B cell (primary cell): ENCODE measurements at regions not wholly inside any gene's neighbourhood (a gene's known extent, or its start where the extent isn't known, plus 50 kb on each side); places are given as distances from the start of the nearest gene placed in this dataset.

Experiments
- ATAC-seq: fragments of 200-7000 bp; cut with Tn5 transposase; one replicate; pipeline ENCODE4 v1.10.0; 2021; ENCODE audit warnings: low read depth, mild to moderate bottlenecking, moderate number of reproducible peaks, moderate library complexity
- CTCF ChIA-PET: fragments of 350-600 bp; sonication (Branson Sonifier 250); formaldehyde crosslinking; loops from one replicate; lab custom pipeline; 2021; ENCODE audit warnings: antibody characterized with exemption, inconsistent platforms; lab: Charles Lee
- POLR2A ChIA-PET: fragments of 350-600 bp; sonication (Branson Sonifier 250); formaldehyde crosslinking; loops from one replicate; lab custom pipeline; 2021; ENCODE audit warnings: antibody characterized with exemption; lab: Charles Lee
- DNase-seq: peaks from one replicate; pipeline ENCODE4 v3.0.0; 2013
- H2AFZ ChIP-seq: 2 replicates; pipeline ENCODE4 v1.6.1; 2012; ENCODE audit warnings: mild to moderate bottlenecking, low read depth, low read length; ENCODE audit not compliant: insufficient read depth, poor library complexity, severe bottlenecking
- H3K27ac ChIP-seq, 2 donors: 1 replicate in 1 of 2; 2 replicates in 1 of 2; pipeline ENCODE4 v1.5.1; 2012 to 2013; ENCODE audit warnings: low read length in 2 of 2, mild to moderate bottlenecking in 2 of 2, moderate library complexity in 1 of 2
- H3K27me3 ChIP-seq, 4 experiments: fragments of 200-600 bp in 1 of 4; sonication (generic) in 1 of 4; replicated peaks in 1 of 4; 1 replicate in 2 of 4; 2 replicates in 2 of 4; pipeline versions ENCODE4 v1.6.1 to v1.7.0; 2013 to 2016; ENCODE audit warnings: low read length in 3 of 4, mild to moderate bottlenecking in 2 of 4, mixed read lengths in 1 of 4, moderate library complexity in 1 of 4; ENCODE audit not compliant: insufficient read depth in 4 of 4, control insufficient read depth in 3 of 4; ENCODE audit errors: control extremely low read depth in 1 of 4
- H3K36me3 ChIP-seq, 2 experiments: replicated peaks in 1 of 2; 1 replicate in 1 of 2; 2 replicates in 1 of 2; pipeline versions ENCODE4 v1.6.1 to v1.7.1; 2013; ENCODE audit warnings: low read length in 1 of 2; ENCODE audit not compliant: insufficient read depth in 2 of 2, control insufficient read depth in 1 of 2; ENCODE audit errors: control extremely low read depth in 1 of 2, extremely low read depth in 1 of 2
- H3K4me1 ChIP-seq, 2 donors: fragments of 200-600 bp in 1 of 2; sonication (generic) in 1 of 2; 1 replicate in 1 of 2; 2 replicates in 1 of 2; pipeline versions ENCODE4 v1.5.1 to v1.6.1; 2013 to 2017; ENCODE audit warnings: low read length in 2 of 2; ENCODE audit not compliant: control insufficient read depth in 2 of 2, insufficient read depth in 2 of 2
- H3K4me2 ChIP-seq: replicated peaks from 2 replicates; pipeline ENCODE3; 2012; ENCODE audit warnings: mild to moderate bottlenecking, low read depth, low read length; ENCODE audit not compliant: poor library complexity, severe bottlenecking
- H3K4me3 ChIP-seq, 5 experiments: fragments of 200-600 bp in 1 of 5; sonication (generic) in 1 of 5; 1 replicate in 3 of 5; 2 replicates in 2 of 5; pipeline versions ENCODE4 v1.5.1 to v1.7.0; 2011 to 2016; ENCODE audit warnings: low read length in 4 of 5, mild to moderate bottlenecking in 4 of 5, low read depth in 2 of 5, control low read depth in 1 of 5, moderate library complexity in 1 of 5; ENCODE audit not compliant: insufficient read depth in 1 of 5; ENCODE audit errors: control extremely low read depth in 1 of 5, extremely low read depth in 1 of 5
- H3K79me2 ChIP-seq: fragments of 200-600 bp; sonication (generic); one replicate; pipeline ENCODE4 v1.6.0; 2016; ENCODE audit warnings: low read length; ENCODE audit not compliant: control insufficient read depth, insufficient read depth
- H3K9ac ChIP-seq: fragments of 200-600 bp; sonication (generic); 2 replicates; pipeline ENCODE4 v1.6.1; 2017; ENCODE audit warnings: mild to moderate bottlenecking, low read length, moderate library complexity
- H3K9me3 ChIP-seq, 3 donors: one replicate each; pipeline versions ENCODE4 v1.6.1 to v1.7.1; 2013; ENCODE audit warnings: low read length in 2 of 3; ENCODE audit not compliant: control insufficient read depth in 2 of 3, insufficient read depth in 1 of 3; ENCODE audit errors: control extremely low read depth in 1 of 3
- H4K20me1 ChIP-seq: 2 replicates; pipeline ENCODE4 v1.6.0; 2012; ENCODE audit warnings: mild to moderate bottlenecking, low read length; ENCODE audit not compliant: insufficient read depth, control insufficient read depth, poor library complexity, severe bottlenecking
- H3K27ac Mint-ChIP-seq: one replicate; pipeline ENCODE4 v1.8.0; 2021; ENCODE audit warnings: mixed read lengths
- H3K27me3 Mint-ChIP-seq: one replicate; pipeline ENCODE4 v1.8.0; 2021; ENCODE audit warnings: mixed read lengths
- H3K4me1 Mint-ChIP-seq: one replicate; pipeline ENCODE4 v1.8.0; 2021; ENCODE audit warnings: mixed read lengths
- H3K4me3 Mint-ChIP-seq: one replicate; pipeline ENCODE4 v1.8.0; 2021; ENCODE audit warnings: mixed read lengths
- H3K9me3 Mint-ChIP-seq: one replicate; pipeline ENCODE4 v1.8.0; 2022; ENCODE audit warnings: mixed read lengths; ENCODE audit not compliant: insufficient read depth
- CTCF ChIP-seq: fragments of 200-600 bp; IDR thresholded peaks from one replicate; pipeline ENCODE4 v1.8.0; 2022; ENCODE audit warnings: antibody characterized with exemption, mild to moderate bottlenecking
- EZH2 ChIP-seq: IDR thresholded peaks from 2 replicates; pipeline ENCODE4 v1.6.1; 2012; ENCODE audit warnings: borderline replicate concordance, low read depth, mild to moderate bottlenecking, moderate library complexity, low read length; ENCODE audit not compliant: insufficient read depth, poor library complexity, severe bottlenecking
- WGBS: methylation state at CpG from one replicate; pipeline ENCODE4 v1.1.5; 2013; ENCODE audit warnings: missing lambda C conversion rate; ENCODE audit not compliant: insufficient coverage; 5-methylcytosine and 5-hydroxymethylcytosine counted together
- intact Hi-C: fragments of 100-400 bp; cut with micrococcal nuclease; formaldehyde crosslinking; loops from one replicate; pipeline ENCODE4 v1.10.0; 2022

- H3K27me3 ChIP-seq: peaks cover 0 to 10% (median 2%) of the 10 kb centered on the region in 4 experiments
- POLR2A ChIA-PET: no interaction called here
- intact Hi-C loops: no loop called here
- H3K4me3 ChIP-seq: no peak overlapping the region
- peaks cover 39% of the 10 kb centered on the region for H3K27me3 Mint-ChIP-seq
- no peak overlapping the region for H3K4me3 Mint-ChIP-seq
- 100% methylated on average over 1 of the region's 2 CpGs for WGBS
- no peak overlapping the region for H3K4me2 ChIP-seq
- no peak for TF ChIP-seq CTCF
- TF ChIP-seq EZH2: no peak
- ATAC-seq (no peak), DNase-seq (no peak)
- no peaks in the 10 kb centered on the region for H3K79me2 ChIP-seq
- H3K4me1 Mint-ChIP-seq: no peaks in the 10 kb centered on the region
- H2AFZ ChIP-seq: no peak overlapping the region
- no peaks in the 10 kb centered on the region for H3K36me3 ChIP-seq
- no peaks in the 10 kb centered on the region for H3K9me3 Mint-ChIP-seq
- H3K27ac Mint-ChIP-seq: no peak overlapping the region
- no peaks in the 10 kb centered on the region for H3K9me3 ChIP-seq
- H3K27ac ChIP-seq: no peak overlapping the region
- CTCF ChIA-PET: interaction anchor here (0.8 to 10.1 kb wide), 11 partner anchors 9 to 127 kb away, joined by 3 to 145 read pairs (median 6); no protein-coding TSS in a partner anchor
- no peaks in the 10 kb centered on the region for H3K4me1 ChIP-seq
- H4K20me1 ChIP-seq: no peaks in the 10 kb centered on the region
- no peak overlapping the region for H3K9ac ChIP-seq
These were observed 169.5 kb upstream of the UMPS start for GRCh38 chr3:124560666-124561215.

GRCh38 chr3:124562769-124563168 lies 167.5 kb upstream of the UMPS start:
- no peak for TF ChIP-seq EZH2
- no peak for TF ChIP-seq CTCF
- ATAC-seq (no peak), DNase-seq (no peak)
- no peak overlapping the region for H3K4me2 ChIP-seq
- intact Hi-C loops: no loop called here
- WGBS: 96% methylated on average over 12 of the region's 14 CpGs
- Mint-ChIP-seq H3K27me3 (peaks cover 30% of the 10 kb centered on the region), H3K27ac (no peak overlapping the region), H3K4me1 (no peaks in the 10 kb centered on the region), H3K4me3 (no peak overlapping the region), H3K9me3 (no peaks in the 10 kb centered on the region)
- no peak overlapping the region for H3K4me3 ChIP-seq
- H3K9me3 ChIP-seq: no peaks in the 10 kb centered on the region
- no peaks in the 10 kb centered on the region for H3K79me2 ChIP-seq
- no peaks in the 10 kb centered on the region for H3K36me3 ChIP-seq
- H3K4me1 ChIP-seq: no peaks in the 10 kb centered on the region
- H3K27me3 ChIP-seq: peaks cover 0 to 6% (median 2%) of the 10 kb centered on the region in 4 experiments
- H2AFZ ChIP-seq: no peak overlapping the region
- H4K20me1 ChIP-seq: no peaks in the 10 kb centered on the region
- POLR2A ChIA-PET: no interaction called here
- no peak overlapping the region for H3K9ac ChIP-seq
- CTCF ChIA-PET: interaction anchor here (0.6 to 10.1 kb wide), 4 partner anchors 8 to 125 kb away, joined by 3 to 145 read pairs (median 4); no protein-coding TSS in a partner anchor
- no peak overlapping the region for H3K27ac ChIP-seq
